Sigmoid colon (tissue), 6 donors: ENCODE measurements at regions not wholly inside any gene's neighbourhood (a gene's known extent, or its start where the extent isn't known, plus 50 kb on each side); places are given as distances from the start of the nearest gene placed in this dataset.

Experiments used
- DNase-seq: peaks from one replicate; pipeline ENCODE4 v3.0.0-alpha.2; 2019
- H3K27ac ChIP-seq, 4 donors: fragments of 200-600 bp; sonication (generic); one replicate each; pipeline ENCODE4 v1.5.1; 2016 to 2019; ENCODE audit warnings: mild to moderate bottlenecking in 1 of 4
- H3K27me3 ChIP-seq, 3 donors: fragments of 200-600 bp; sonication (generic); one replicate each; pipeline ENCODE4 v1.5.1; 2019; ENCODE audit warnings: mild to moderate bottlenecking in 1 of 3
- H3K36me3 ChIP-seq, 4 donors: fragments of 200-600 bp; sonication (generic); one replicate each; pipeline ENCODE4 v1.5.1; 2016 to 2019
- H3K4me1 ChIP-seq, 4 donors: fragments of 200-600 bp; sonication (generic); one replicate each; pipeline ENCODE4 v1.5.1; 2017 to 2019
- H3K4me3 ChIP-seq, 4 donors: fragments of 200-600 bp; sonication (generic); one replicate each; pipeline ENCODE4 v1.5.1; 2017 to 2019; ENCODE audit warnings: mild to moderate bottlenecking in 2 of 4, moderate library complexity in 1 of 4
- H3K9me3 ChIP-seq, 4 donors: fragments of 200-600 bp in 3 of 4; sonication (generic) in 3 of 4; one replicate each; pipeline versions ENCODE4 v1.5.1 to v1.6.1; 2013 to 2019
- CTCF ChIP-seq, 4 experiments: fragments of 450-650 bp in 3 of 4; fragments of 200-600 bp in 1 of 4; IDR thresholded peaks; one replicate each; pipeline ENCODE4 v1.5.1; 2016 to 2019; ENCODE audit warnings: antibody characterized with exemption in 4 of 4, mild to moderate bottlenecking in 3 of 4, moderate library complexity in 2 of 4
- EP300 ChIP-seq, 4 donors: sonication (generic); formaldehyde crosslinking; IDR thresholded peaks; one replicate each; pipeline ENCODE4 v1.6.1; 2017; ENCODE audit warnings: antibody characterized with exemption in 4 of 4
- POLR2A ChIP-seq, 2 donors: fragments of 450-650 bp; IDR thresholded peaks; one replicate each; pipeline ENCODE4 v1.6.1; 2016; ENCODE audit warnings: antibody characterized with exemption in 2 of 2, mild to moderate bottlenecking in 2 of 2, moderate library complexity in 2 of 2
- POLR2AphosphoS5 ChIP-seq, 4 donors: sonication (generic); formaldehyde crosslinking; IDR thresholded peaks; one replicate each; pipeline ENCODE4 v1.6.1; 2017; ENCODE audit warnings: antibody characterized with exemption in 4 of 4
- WGBS, 2 donors: extraction: QIAGEN DNeasy Blood & Tissue Kit; methylation state at CpG; one replicate each; pipeline ENCODE4 v1.1.7; 2013; 5-methylcytosine and 5-hydroxymethylcytosine counted together
- intact Hi-C: fragments of 100-400 bp; cut with DNase I; formaldehyde crosslinking; loops from one replicate; pipeline ENCODE4 v1.15.1; 2023
- donor health status: healthy with polysubstance abuse.
- donor health status: healthy.

DNA sequence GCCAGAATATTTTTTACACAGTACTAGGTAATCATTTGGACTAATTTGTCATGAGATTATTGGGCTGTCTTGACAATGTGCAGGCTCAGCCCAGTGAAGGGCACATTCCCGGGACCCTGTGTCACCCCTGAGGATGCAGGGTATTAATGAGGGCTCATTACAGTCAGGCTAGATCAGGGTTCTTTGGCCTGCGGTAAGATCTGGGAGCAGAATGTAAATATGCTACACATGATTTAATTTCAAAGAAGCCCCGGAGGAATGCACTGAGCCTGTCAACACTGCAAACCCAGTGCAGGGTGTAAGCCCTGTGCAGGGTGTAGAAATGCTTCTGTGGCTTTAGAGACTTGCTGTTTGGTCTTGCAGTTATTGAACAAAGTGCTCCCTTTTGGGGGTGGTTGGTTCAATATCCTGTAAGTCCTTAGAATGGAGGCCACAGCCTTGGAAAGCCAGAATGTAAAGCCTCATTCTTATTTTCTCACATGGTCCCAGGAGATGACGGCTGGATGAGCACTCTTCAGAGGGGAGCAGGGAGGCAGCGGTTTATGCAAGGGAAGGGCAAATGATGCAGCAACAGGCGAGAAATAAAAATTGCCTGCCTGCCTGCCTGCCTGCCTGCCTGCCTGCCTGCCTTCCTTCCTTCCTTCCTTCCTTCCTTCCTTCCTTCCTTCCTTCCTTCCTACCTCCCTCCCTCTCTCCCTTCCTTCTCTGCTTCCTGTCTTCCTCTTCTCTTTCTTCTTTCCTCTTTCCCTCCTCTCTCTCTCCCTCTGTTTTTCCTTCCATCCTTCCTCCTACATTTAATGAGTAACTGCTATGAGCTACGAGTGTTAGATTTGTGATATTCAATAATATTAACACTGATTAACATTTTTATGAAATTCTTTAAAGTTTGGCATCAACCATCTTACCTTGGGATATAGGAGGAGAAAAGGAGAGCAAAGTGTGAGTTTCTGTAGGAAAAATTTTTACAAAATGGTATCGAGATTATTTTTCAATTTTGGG lies 148.8 kb downstream of the VAPA start:
- WGBS, 2 donors, result 80 to 82% methylated on average over 8 of the region's 8 CpGs
- Histone ChIP-seq H3K9me3 (no peaks in the 10 kb centered on the region), H3K36me3 (no peaks in the 10 kb centered on the region), H3K4me1 (peaks cover 0 to 57% (median 50%) of the 10 kb centered on the region in 4 donors), H3K27ac (peak overlapping the region in 3 of 4 donors; percentile 24 to 55 (median 33)), H3K4me3 (no peak overlapping the region), H3K27me3 (no peaks in the 10 kb centered on the region)
- no peak for DNase-seq
- intact Hi-C loops, result no loop called here
- TF ChIP-seq POLR2A (IDR thresholded peaks at IDR 0.05), result no peak
- TF ChIP-seq EP300 (IDR thresholded peaks at IDR 0.05), result peak in 2 of 4 donors; percentile 52 to 70
- TF ChIP-seq CTCF (IDR thresholded peaks at IDR 0.05), result no peak
- peak in 3 of 4 donors; percentile 65 to 84 (median 83) for TF ChIP-seq POLR2AphosphoS5 (IDR thresholded peaks at IDR 0.05)

DNA sequence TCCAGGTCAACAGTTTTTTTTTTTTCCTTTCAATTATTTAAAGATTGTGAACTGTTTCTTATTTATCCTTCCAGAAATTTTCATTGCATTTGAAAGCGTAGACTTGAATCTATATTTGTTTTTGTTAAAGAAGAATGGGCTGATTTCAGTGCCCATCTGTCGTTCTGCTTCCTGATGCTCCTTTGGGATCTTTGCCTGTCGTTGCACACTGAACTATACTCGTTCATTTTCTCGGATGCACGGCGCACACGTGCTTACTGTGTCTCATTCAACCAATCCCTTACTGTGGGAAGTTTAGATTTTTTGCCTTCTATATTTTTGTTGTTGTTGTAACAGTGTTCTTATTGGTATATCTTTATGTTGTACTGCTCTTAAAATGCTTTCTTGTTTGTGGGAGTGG lies 149.7 kb downstream of the VAPA start:
- intact Hi-C loops, result no loop called here
- TF ChIP-seq POLR2AphosphoS5 (IDR thresholded peaks at IDR 0.05), result no peak
- no peak for TF ChIP-seq POLR2A (IDR thresholded peaks at IDR 0.05)
- TF ChIP-seq EP300 (IDR thresholded peaks at IDR 0.05), result no peak
- TF ChIP-seq CTCF (IDR thresholded peaks at IDR 0.05), result no peak
- peaks cover 0 to 57% (median 54%) of the 10 kb centered on the region in 4 donors for H3K4me1 ChIP-seq
- H3K27me3 ChIP-seq, result no peaks in the 10 kb centered on the region
- 92 to 93% methylated on average over 8 of the region's 8 CpGs for WGBS, 2 donors
- H3K4me3 ChIP-seq, result no peak overlapping the region
- H3K36me3 ChIP-seq, result no peaks in the 10 kb centered on the region
- no peaks in the 10 kb centered on the region for H3K9me3 ChIP-seq
- H3K27ac ChIP-seq, result no peak overlapping the region
- no peak for DNase-seq

GRCh38 chr18:10064267-10064666 lies 150.5 kb downstream of the VAPA start:
- peaks cover 0 to 55% (median 52%) of the 10 kb centered on the region in 4 donors for H3K4me1 ChIP-seq
- intact Hi-C loops, result no loop called here
- 93 to 97% methylated on average over 3 of the region's 3 CpGs for WGBS, 2 donors

GRCh38 chr18:10065296-10065695 lies 151.5 kb downstream of the VAPA start:
- H3K9me3 ChIP-seq, result no peaks in the 10 kb centered on the region
- H3K27ac ChIP-seq, result no peak overlapping the region
- WGBS, 2 donors, result 91 to 92% methylated on average over 2 of the region's 2 CpGs
- H3K4me3 ChIP-seq, result no peak overlapping the region
- TF ChIP-seq EP300 (IDR thresholded peaks at IDR 0.05) (no peak), CTCF (IDR thresholded peaks at IDR 0.05) (no peak), POLR2A (IDR thresholded peaks at IDR 0.05) (no peak), POLR2AphosphoS5 (IDR thresholded peaks at IDR 0.05) (no peak)
- DNase-seq, result no peak
- no peaks in the 10 kb centered on the region for H3K27me3 ChIP-seq
- intact Hi-C loops, result no loop called here
- H3K36me3 ChIP-seq, result no peaks in the 10 kb centered on the region
- peaks cover 0 to 45% (median 42%) of the 10 kb centered on the region in 4 donors for H3K4me1 ChIP-seq

More at GRCh38 chr18:10064267-10064666, 150.5 kb downstream of the VAPA start:
- H3K4me3 ChIP-seq, result no peak overlapping the region
- H3K9me3 ChIP-seq, result no peaks in the 10 kb centered on the region
- H3K27ac ChIP-seq, result no peak overlapping the region
- no peak for DNase-seq
- H3K27me3 ChIP-seq, result no peaks in the 10 kb centered on the region
- no peaks in the 10 kb centered on the region for H3K36me3 ChIP-seq
- no peak for TF ChIP-seq POLR2AphosphoS5 (IDR thresholded peaks at IDR 0.05)
- no peak for TF ChIP-seq POLR2A (IDR thresholded peaks at IDR 0.05)
- TF ChIP-seq CTCF (IDR thresholded peaks at IDR 0.05), result no peak
- no peak for TF ChIP-seq EP300 (IDR thresholded peaks at IDR 0.05)
